Heart right ventricle (tissue), 16 donors: ENCODE measurements at regions not wholly inside any gene's neighbourhood (a gene's known extent, or its start where the extent isn't known, plus 50 kb on each side); places are given as distances from the start of the nearest gene placed in this dataset.

Source experiments
- ATAC-seq, 8 donors: fragments of 200-7000 bp; cut with Tn5 transposase; one replicate each; pipeline ENCODE4 v1.9.1; 2020; ENCODE audit warnings: mild to moderate bottlenecking in 8 of 8, moderate library complexity in 8 of 8, moderate number of reproducible peaks in 1 of 8
- DNase-seq, 2 donors: peaks; one replicate each; pipeline ENCODE4 v3.0.0-alpha.2; 2020
- H3K27ac ChIP-seq, 10 donors: fragments of 200-600 bp; sonication (generic) in 2 of 10; one replicate each; pipeline versions ENCODE4 v1.5.0 to v1.8.0; 2020 to 2022; ENCODE audit warnings: mild to moderate bottlenecking in 3 of 10
- H3K27me3 ChIP-seq, 7 donors: fragments of 200-600 bp; one replicate each; pipeline ENCODE4 v1.8.0; 2021 to 2022; ENCODE audit warnings: mild to moderate bottlenecking in 2 of 7
- H3K36me3 ChIP-seq, 9 donors: fragments of 200-600 bp; sonication (generic) in 1 of 9; one replicate each; pipeline versions ENCODE4 v1.5.0 to v1.8.0; 2020 to 2022; ENCODE audit warnings: mild to moderate bottlenecking in 2 of 9
- H3K4me1 ChIP-seq, 9 donors: fragments of 200-600 bp; sonication (generic) in 1 of 9; one replicate each; pipeline versions ENCODE4 v1.5.0 to v1.8.0; 2020 to 2022; ENCODE audit warnings: mild to moderate bottlenecking in 4 of 9
- H3K4me3 ChIP-seq, 10 donors: fragments of 200-600 bp; sonication (generic) in 2 of 10; one replicate each; pipeline versions ENCODE4 v1.5.0 to v1.8.0; 2020 to 2022; ENCODE audit warnings: mild to moderate bottlenecking in 7 of 10, moderate library complexity in 2 of 10
- H3K9me3 ChIP-seq, 11 donors: fragments of 200-600 bp in 10 of 11; sonication (generic) in 2 of 11; one replicate each; pipeline versions ENCODE4 v1.5.0 to v1.8.0; 2013 to 2022; ENCODE audit warnings: mild to moderate bottlenecking in 2 of 11, control low read depth in 1 of 11, moderate library complexity in 1 of 11
- CTCF ChIP-seq, 9 donors: fragments of 200-600 bp; sonication (generic) in 2 of 9; IDR thresholded peaks; one replicate each; pipeline versions ENCODE4 v1.5.0 to v1.8.0; 2021 to 2022; ENCODE audit warnings: antibody characterized with exemption in 9 of 9, mild to moderate bottlenecking in 5 of 9, moderate library complexity in 1 of 9
- WGBS, 2 donors: extraction: QIAGEN DNeasy Blood & Tissue Kit; methylation state at CpG; one replicate each; pipeline ENCODE4 v1.1.7; 2013; ENCODE audit warnings: inconsistent platforms in 1 of 2; 5-methylcytosine and 5-hydroxymethylcytosine counted together
- intact Hi-C, 10 donors: fragments of 100-400 bp; cut with DNase I; formaldehyde crosslinking; loops; one replicate each; pipeline versions ENCODE4 v1.11.1 to v1.14.2; 2022
- donor health status: Arrhythmogenic right ventricular cardiomyopathy.
- donor health status: ischemic (EF 13 %, LVEDD 7.1; RV severe dilation, severe dysfunction).
- donor health status: healthy with polysubstance abuse.
- donor health status: DM: no; HTN: yes; CAD: no.
- donor health status: DM: no; HTN: no; CAD: no.
- donor health status: ischemic (EF 25% LVEDD 6.9; RV normal size, moderate dysfunction).
- donor health status: ischemic (EF 25% LVEDD 5.7; RV mildly dilated, moderate dysfunction).
- donor health status: healthy.
- donor health status: DM: yes; HTN: yes; CAD: no.
- donor health status: Ischemic cardiomyopathy.
- donor health status: ischemic (EF 35%, LVEDD 5.7; RV mildly dilated, moderate dysfunction).
- donor health status: nonischemic (EF 11% LVEDD 7.7; RV severe dilation, severe dysfunction).
- donor health status: DM: yes; HTN: yes; CAD: no.
- donor health status: PGD.
- donor health status: ischemic (EF 29% LVEDD 5.4; RV normal size, mild dysfunction).
- donor health status: nonischemic (EF 23%, LVEDD 6.1; RV moderate dilation, normal function).

GRCh38 chr5:23071682-23072081 lies 218.5 kb upstream of the CDH12 start:
- WGBS, 2 donors: 66 to 72% methylated on average over 3 of the region's 3 CpGs
- ATAC-seq (no peak), DNase-seq (no peak)
- H3K27me3 ChIP-seq: no peaks in the 10 kb centered on the region
- H3K4me3 ChIP-seq: no peak overlapping the region
- H3K4me1 ChIP-seq: no peaks in the 10 kb centered on the region
- no peaks in the 10 kb centered on the region for H3K36me3 ChIP-seq
- TF ChIP-seq CTCF (IDR thresholded peaks at IDR 0.05): no peak
- intact Hi-C loops: no loop called here
- H3K27ac ChIP-seq: no peak overlapping the region
- peaks cover 0 to 8% (median 0%) of the 10 kb centered on the region in 11 donors for H3K9me3 ChIP-seq

DNA sequence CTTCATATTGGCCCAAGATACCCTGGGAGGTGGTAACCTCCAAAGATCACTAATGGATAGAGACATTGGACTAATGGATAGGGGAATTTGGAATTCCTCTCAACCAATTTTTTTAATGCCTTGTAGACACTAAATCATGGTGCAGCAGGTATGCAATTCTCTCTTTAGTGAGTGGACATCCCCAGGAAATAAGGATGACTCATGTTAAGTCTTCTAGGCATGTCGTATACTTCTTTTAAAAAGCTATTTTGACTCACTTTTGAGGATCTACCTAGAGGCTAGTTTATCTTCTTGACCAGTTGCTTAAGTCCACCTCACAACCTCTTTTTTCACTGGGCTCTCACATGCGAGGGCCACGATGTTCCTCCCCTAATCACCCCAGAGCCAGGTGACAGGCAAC lies 211.6 kb upstream of the CDH12 start:
- H3K4me1 ChIP-seq: no peaks in the 10 kb centered on the region
- intact Hi-C loops: no loop called here
- TF ChIP-seq CTCF (IDR thresholded peaks at IDR 0.05): no peak
- no peak overlapping the region for H3K27ac ChIP-seq
- DNase-seq (no peak), ATAC-seq (no peak)
- no peaks in the 10 kb centered on the region for H3K36me3 ChIP-seq
- no peaks in the 10 kb centered on the region for H3K27me3 ChIP-seq
- peaks cover 0 to 10% (median 0%) of the 10 kb centered on the region in 11 donors for H3K9me3 ChIP-seq
- 77 to 81% methylated on average over 3 of the region's 3 CpGs for WGBS, 2 donors
- no peak overlapping the region for H3K4me3 ChIP-seq

DNA sequence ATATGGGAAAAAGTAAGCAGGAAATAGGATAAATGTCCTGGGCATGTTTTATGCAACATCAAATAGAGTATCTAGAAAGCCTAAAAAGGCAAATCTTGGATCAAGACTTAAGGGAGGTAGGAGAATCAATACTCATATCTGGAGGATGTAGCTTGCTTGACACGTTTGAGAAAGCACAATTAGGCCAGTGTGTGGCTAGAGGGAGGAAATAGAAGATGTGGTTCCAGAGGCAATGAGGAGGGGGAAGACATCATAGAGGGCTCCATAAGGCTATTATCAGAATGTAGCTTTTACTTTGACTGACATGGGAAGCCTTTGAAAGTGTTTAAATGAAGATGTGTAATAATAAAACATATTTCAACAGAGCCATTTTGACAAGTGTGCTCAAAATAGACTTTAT lies 200.7 kb upstream of the CDH12 start:
- DNase-seq (no peak), ATAC-seq (no peak)
- Histone ChIP-seq H3K4me1 (no peaks in the 10 kb centered on the region), H3K27ac (no peak overlapping the region), H3K4me3 (no peak overlapping the region), H3K27me3 (no peaks in the 10 kb centered on the region), H3K9me3 (no peaks in the 10 kb centered on the region), H3K36me3 (no peaks in the 10 kb centered on the region)
- TF ChIP-seq CTCF (IDR thresholded peaks at IDR 0.05): no peak
- WGBS, 2 donors: 22 to 24% methylated on average over 1 of the region's 1 CpG
- intact Hi-C loops: no loop called here

DNA sequence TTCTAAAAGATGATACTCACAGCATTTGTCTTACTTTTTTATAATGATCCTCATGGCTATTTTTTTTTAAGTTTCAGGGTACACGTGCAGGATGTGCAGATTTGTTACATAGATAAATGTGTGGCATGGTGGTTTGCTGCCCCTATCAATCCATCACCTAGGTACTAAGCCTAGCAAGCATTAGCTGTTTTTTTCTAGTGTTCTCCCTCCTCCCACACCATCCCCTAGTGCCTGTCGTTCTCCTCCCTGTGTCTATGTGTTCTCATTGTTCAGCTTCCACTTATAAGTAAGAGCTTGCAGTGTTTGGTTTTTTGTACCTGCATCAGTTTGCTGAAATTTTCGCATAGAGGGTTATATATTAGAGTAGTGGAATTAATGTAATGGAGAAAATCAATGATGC lies 189.1 kb upstream of the CDH12 start:
- Histone ChIP-seq H3K27ac (no peak overlapping the region), H3K9me3 (no peaks in the 10 kb centered on the region), H3K4me3 (no peak overlapping the region), H3K36me3 (no peaks in the 10 kb centered on the region), H3K4me1 (no peaks in the 10 kb centered on the region), H3K27me3 (no peaks in the 10 kb centered on the region)
- ATAC-seq: no peak
- intact Hi-C loops: no loop called here
- WGBS, 2 donors: 35 to 42% methylated on average over 3 of the region's 3 CpGs
- no peak for TF ChIP-seq CTCF (IDR thresholded peaks at IDR 0.05)
- no peak for DNase-seq
